Midbrain (tissue), 1 donor: ENCODE measurements at regions not wholly inside any gene's neighbourhood (a gene's known extent, or its start where the extent isn't known, plus 50 kb on each side); places are given as distances from the start of the nearest gene placed in this dataset.

Experiments used
- DNase-seq: peaks from one replicate; lab custom pipeline; 2025; lab: John Stamatoyannopoulos, UW

DNA sequence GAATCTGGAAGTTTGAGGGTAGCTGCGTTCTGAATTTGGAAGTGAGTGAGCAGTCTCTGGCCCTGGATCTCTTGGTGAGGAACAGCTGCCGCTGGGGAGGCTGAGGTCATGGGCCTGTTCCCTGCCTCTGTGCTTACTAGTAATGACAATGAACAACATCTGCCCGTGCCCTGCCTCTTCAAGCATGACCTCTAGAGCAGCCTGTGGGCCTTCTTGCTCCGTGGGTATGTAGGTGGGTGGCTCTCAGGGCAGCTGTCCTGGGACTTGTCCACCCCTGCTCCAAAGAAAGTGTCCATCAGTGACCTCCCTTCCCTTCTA is 186.2 kb downstream of the CXCL12 start:
- no peak for DNase-seq

DNA sequence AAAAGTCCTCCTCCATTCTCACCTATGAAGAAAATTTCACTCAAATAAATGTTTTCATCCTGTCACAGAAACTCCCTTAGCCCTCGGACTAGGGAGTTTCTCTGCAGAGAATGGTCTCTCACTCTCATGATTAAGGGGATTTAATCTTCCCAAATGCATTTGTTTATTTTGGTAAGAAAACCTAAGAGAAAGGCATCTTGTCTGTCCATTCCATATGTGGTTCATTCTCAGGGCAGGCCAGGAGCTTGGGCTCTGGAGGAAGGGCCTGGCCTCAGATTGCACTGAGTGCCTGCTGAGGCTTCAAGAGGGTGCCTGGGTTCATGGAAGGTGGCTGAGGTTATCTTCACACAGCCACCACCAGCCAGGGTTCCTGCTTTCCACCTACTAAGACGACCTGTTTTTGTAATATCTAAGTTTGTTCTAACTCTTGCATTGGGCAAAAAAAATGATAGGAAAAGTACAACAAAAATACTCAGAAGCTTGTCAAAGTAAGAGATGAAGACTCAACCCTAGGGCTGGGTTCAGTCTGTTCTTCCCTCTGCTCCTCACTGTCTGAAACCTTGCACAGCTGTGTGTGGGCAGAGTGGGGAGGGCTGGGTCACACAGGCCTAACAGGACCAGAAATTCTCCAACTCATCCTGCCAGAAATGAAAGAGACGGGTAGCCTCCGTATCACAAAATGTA is 186.7 kb downstream of the CXCL12 start:
- no peak for DNase-seq

DNA sequence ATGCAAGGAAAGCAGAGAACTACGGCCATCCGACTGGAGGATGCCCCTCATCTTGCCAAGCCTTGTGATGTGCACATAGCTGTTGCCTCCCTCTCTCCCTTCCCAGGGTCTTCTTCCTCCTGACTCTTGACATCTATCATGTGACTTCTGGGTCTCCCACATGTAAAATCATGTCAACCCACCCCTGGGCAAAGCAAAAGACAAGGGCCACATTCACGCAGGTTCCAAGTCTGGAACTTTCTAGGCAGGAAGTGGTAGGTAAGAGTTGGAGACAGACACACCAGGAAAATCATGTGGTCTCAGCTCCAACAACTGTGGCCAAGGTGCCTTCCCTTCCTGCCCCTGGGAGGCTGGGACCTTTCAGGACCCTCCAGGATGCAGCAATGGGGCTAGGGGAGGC is 187.3 kb downstream of the CXCL12 start:
- DNase-seq, result no peak

- DNase-seq, result no peak
Measured at GRCh38 chr10:44196336-44196735, 188.6 kb downstream of the CXCL12 start.

- DNase-seq, result no peak
Measured at GRCh38 chr10:44196008-44196320, 188.9 kb downstream of the CXCL12 start.

DNA sequence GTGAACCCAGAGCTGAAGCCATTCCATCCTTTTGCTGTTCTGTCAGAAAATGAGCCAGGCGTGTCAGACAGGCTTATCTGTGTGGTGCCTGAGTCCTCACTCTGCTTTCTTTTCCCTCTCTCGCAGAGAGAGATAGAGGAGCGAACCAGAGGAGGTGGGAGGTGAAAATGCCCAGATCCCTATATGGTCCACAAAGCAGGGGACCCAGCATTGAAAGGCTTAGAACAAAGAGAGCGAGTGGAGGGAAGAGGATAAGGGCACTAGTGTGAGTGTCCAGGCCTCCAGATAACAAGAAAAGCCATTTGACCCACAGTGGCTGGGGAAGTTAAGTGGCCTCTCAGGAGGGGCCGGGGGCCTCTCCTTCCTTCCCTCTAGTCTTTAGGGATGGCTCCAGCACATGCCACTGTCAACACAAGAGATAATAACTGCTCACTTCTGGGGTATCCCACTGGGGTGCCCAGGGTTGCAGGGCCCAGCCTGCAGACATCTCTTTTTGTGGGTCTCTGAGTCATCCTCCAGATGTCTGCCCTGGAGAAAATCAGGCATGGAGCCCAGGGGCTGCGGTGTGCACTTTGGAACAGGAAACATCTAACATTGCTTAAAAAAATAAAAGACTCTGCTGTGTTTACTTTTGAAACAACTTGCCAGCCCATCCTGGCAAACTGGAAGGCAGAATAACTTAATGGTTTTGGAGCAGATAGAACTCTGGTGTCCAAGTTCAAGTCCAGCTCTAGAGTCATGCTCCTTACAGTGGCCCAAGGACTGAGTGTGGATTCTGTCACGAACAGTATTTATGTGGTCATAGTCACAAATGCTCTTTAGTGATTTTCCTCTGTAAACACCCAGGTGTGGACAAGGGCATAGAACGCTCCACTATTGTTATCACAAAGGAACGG is 189.5 kb downstream of the CXCL12 start:
- no peak for DNase-seq

GRCh38 chr10:44194435-44194834 is 190.5 kb downstream of the CXCL12 start:
- no peak for DNase-seq

DNA sequence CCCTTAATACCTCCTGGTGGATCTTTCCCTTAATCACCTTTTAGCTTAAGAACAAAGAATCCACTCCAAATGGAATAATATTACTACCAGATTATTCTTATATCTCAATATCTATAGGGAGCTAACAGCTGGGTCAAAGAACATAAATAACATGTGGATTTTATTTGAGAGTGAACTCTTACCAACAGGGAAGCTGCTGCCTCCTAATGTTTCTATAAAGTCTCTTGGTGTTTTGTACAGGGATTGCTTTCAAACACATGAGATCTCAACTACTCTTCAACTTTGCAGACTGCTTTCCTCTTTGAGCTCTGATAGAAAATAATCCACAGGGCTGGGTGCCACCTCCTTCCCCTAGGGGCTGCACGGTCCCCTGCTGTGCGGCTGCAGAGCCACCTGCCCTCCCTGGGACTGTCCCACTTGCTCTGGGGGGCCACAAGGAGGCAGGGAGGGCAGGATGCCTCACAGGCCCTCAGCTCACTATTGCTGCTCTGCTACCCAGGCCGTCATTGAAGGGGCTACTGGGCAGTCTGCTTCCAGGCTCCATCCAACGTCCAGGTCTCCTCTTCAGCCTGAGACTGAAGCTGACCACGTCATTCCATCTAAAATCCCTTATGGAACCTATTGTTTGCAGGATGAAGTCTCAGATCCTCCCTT is 191.2 kb downstream of the CXCL12 start:
- no peak for DNase-seq

DNA sequence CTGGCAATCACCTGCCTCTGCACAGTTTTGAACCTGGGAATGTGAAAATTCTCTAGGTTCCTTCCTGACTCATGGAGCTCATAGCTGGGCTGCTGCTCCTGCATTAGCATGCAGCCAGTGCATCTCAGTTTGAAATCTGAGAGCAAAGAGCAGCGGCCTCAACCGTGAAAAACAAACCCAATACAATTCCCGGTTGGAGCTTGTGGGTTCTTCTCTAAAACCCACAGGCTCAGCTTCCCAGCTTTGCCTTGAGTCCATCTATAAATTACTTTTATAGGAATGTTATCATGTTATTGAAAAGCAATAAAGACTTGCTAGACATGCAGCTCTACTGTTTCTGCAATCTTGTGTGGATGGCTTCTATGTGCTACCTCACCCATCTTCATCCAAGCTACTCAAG is 191.7 kb downstream of the CXCL12 start:
- no peak for DNase-seq

DNA sequence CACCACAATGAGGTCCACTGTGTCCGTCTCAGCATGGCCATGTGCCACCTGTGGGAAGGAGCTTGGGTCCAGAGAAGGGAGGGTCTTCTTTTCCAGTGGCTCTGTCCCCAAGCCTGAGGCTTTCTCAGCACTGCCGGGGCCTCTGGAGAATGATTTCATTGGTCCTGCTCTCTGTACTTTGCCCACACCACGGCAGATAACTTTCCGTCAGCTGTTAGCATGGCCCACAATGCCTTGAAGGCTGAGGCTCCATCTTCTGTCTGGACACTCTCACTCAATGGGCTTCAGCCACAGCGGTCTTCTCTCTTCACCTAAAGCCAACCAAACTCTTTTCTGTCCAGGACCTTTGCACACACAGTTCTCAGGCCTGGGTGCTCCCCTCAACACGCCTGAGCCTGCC is 192.5 kb downstream of the CXCL12 start:
- no peak for DNase-seq

- DNase-seq, result no peak
Measured at GRCh38 chr10:44190541-44190940, 194.4 kb downstream of the CXCL12 start.

GRCh38 chr10:44186821-44187220 is 198.1 kb downstream of the CXCL12 start:
- DNase-seq, result no peak

- DNase-seq, result no peak
Measured at GRCh38 chr10:44186150-44186549, 198.7 kb downstream of the CXCL12 start.

DNA sequence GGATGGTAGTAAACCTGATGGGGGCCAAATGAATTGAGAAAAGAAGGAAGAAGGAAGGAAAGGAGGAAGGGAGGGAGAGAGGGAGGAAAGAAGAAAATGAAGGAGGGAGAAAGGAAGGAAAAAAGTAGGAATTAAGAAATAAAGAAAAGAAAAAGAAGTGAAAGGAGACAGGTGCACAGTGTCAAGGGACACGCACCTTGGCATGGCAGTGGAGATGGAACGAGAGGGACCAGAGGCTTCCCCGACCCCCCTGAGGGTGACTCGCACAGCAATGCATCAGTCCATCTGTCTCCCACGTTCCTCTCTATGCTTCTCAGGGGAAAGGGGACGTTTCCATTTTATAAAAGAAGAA is 199.6 kb downstream of the CXCL12 start:
- DNase-seq, result no peak

DNA sequence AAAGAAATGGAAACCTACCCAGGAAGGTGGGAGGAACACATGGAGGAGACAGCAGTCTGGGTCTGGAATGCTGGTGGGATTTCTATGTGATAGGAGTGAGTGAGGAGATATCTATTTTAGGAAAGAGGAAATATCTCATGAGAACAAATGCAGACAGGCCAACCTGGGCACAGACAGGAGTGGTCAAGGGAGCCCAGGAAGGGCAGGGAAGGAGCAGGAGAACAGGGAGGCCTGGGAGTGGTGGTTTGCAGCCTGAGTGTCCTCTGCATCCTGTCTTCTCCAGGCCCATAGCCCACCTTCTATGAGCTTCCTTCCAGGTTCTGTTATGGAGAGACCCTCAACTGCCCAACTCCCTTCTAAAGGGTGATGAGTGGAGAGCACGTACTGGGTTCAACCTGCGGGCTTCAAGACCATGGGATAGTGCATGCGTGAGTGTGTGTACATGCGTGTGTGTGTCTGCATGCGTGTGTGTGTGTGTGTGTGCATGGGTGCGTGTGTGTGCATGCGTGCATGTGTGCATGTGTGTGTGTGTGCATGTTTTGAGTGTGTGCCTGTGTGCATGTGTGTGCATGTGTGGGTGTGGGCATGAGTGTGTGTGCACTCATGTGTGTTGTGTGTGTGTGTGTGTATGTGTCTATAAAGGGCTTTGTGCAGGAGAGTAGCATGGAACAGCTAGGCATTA is 200.1 kb downstream of the CXCL12 start:
- no peak for DNase-seq

- no peak for DNase-seq
Measured at GRCh38 chr10:44183667-44184632, 200.9 kb downstream of the CXCL12 start.

GRCh38 chr10:44182909-44183308 is 202.0 kb downstream of the CXCL12 start:
- DNase-seq, result no peak

GRCh38 chr10:44180321-44181168 is 204.4 kb downstream of the CXCL12 start:
- DNase-seq, result no peak

DNA sequence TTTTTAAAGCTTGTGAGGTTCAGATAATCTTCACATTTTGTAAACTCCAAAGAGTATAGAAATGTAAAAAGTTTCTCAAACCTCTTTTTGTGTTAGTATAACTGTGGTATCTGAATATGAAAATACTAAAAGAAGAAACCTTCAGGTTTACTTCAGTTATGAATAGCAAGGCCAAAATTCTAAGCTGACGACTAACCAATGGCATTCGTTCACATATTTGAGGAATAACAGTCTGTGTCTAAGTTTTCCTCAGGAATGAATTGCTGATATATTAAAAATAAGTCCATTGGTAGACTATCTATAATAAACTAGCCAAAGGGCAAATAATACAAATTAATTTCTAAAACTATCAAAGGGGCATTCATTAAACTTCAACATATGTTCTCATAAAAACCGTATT is 206.0 kb downstream of the CXCL12 start:
- no peak for DNase-seq

GRCh38 chr10:44178281-44178680 is 206.6 kb downstream of the CXCL12 start:
- DNase-seq, result no peak

DNA sequence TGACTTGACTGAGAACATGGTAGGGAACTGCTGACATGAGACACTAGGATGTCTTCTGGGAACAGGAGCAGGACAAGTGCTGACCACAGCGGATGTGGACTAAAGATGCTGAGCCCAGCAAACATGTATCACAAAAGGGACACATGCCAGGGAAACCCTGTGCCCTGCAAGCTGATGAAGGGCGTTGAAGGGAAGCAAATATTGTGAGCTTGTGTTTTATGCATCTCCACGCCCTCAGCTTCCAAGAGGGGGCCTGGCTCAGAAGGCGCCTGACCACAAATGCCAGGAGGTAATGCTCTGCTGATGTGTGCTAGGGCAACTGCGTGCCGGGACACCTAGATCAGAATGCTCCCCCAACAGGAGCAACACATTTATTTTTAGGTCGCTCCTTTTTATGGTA is 207.3 kb downstream of the CXCL12 start:
- DNase-seq, result no peak
